HG02981 (cell line): ENCODE measurements at regions not wholly inside any gene's neighbourhood (a gene's known extent, or its start where the extent isn't known, plus 50 kb on each side); places are given as distances from the start of the nearest gene placed in this dataset.

ENCODE experiments used
- ATAC-seq: cut with Tn5 transposase; IDR thresholded peaks from one replicate; pipeline ENCODE4 v1.9.1; 2021; ENCODE audit warnings: mild to moderate bottlenecking, moderate library complexity; ENCODE audit not compliant: unreplicated experiment

DNA sequence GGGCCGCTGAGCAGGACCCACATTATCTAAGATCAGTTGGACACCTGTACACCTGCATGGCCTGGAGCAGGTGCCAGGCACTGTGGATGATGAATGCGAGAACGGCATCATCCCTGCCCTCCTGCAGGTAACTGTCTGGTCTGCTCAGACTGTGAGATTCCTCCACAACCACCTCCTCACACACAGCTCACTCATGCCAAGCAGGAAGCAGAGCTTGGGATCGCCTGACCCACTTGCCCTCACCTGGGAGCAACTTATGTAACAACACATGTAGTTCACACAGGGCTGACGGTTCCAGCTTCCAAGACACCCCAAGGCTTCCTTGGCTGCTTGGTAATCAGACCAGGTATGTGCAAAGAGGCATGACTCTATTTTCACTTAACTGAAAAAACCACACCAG lies 359.2 kb downstream of the PREX1 start:
- no peak for ATAC-seq

- ATAC-seq: no peak
These were observed 360.2 kb downstream of the PREX1 start for GRCh38 chr20:48467622-48468021.

GRCh38 chr20:48465271-48465670 lies 362.5 kb downstream of the PREX1 start:
- ATAC-seq: no peak

- no peak for ATAC-seq
These were observed 363.9 kb downstream of the PREX1 start for GRCh38 chr20:48463916-48464315.

DNA sequence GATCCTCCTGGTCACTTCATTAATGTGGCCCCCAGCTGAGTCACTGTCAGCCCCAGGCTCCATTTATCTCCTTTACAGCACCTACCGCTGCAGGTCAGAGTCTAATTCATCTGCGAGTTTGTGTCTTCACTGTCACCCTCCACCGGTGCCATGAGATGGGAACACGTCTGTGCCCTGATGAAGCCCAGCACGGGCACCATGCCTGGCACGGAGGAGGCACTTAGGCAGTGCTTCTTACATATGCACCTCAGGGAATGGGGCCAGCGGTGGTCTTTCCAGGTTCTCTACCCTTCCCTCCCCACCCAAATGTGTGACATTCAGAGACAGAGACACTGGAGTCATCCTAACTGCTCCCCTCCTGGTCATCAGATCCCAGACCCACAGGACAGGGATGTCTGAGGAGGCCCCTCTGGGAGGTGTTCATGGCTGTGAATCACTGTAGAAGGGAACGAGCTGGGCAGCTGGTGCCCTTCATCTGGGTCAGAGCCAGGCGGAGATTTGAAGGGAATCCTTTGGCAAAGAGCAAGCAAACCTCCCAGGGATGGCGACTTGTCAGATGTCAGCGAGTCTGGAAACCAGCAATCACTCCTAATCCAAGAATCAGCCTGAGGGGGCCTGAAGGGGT lies 364.6 kb downstream of the PREX1 start:
- no peak for ATAC-seq

DNA sequence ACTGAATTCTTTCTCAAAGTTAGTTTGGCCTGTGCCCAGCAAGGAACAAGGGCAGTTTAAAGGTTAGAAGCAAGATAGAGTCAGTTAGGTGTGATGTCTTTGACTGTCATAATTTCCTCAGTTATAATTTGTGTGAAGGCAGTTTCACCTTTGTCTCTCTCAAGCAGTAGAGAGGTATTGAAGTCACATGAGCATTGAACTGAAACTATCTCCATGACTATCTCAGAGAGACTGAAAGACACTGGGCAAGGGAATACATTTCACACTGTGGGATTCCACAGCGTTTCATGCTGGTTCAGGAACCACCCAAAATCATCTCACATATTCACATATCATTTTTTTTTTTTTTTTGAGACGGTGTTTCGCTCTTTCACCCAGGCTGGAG lies 366.1 kb downstream of the PREX1 start:
- no peak for ATAC-seq

DNA sequence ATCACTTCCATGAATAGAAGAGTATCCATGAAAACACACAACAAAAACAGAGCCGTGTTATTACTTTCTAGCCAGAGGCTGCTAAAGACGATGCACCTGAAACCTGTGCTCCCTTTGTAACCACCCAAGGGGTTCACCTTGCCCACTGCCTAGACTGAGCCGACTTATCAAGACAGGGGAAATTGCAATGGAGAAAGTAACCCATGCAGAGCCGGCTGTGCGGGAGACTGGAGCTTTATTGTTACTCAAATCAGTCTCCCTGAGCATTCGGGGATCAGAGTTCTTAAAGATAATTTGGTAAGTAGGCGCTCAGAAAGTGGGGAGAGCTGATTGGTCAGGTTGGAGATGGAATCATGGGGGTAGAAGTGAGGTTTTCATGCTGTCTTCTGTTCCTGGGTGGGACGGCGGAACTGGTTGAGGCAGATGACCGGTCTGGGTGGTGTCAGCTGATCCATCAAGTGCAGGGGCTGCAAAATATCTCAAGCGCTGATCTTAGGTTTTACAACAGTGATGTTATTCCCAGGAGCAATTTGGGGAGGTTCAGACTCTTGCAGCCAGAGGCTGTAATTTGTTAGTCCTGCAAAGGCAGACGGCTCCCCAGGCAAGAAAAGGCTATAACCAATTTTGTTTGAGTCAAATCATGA lies 366.6 kb downstream of the PREX1 start:
- no peak for ATAC-seq

- ATAC-seq: no peak
These were observed 367.1 kb downstream of the PREX1 start for GRCh38 chr20:48460681-48461080.

DNA sequence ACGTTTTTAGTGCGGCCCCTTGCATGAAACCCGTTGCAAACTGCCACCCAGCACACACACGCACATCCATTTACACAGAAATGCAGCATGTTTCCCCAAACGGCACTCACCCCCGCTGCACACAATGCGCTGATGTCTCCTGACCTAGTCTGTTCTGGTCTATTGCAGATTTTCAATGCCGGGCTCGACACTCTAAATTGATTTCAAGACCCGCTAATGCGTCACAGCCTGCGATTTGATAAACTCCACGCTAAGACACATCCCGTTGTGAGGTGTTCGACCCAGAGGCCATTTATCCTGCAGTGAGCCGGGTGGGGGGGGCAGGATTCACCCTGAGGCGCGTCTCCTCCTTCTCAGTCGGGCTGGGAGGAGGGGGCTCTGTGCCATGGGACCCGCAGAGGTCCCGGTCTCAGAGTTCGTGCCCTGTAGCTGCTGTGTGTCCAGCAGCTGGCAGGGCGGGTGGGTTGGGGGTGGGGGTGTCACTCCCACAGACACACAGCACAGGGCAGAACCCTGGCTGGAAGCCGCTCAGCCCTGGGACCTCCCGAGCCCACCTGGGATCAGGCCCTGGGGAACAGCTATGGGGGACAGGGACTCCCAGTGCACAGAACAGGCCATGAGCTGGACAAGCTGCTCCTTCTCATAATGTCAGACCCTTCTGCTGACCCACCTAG lies 367.9 kb downstream of the PREX1 start:
- ATAC-seq: no peak

DNA sequence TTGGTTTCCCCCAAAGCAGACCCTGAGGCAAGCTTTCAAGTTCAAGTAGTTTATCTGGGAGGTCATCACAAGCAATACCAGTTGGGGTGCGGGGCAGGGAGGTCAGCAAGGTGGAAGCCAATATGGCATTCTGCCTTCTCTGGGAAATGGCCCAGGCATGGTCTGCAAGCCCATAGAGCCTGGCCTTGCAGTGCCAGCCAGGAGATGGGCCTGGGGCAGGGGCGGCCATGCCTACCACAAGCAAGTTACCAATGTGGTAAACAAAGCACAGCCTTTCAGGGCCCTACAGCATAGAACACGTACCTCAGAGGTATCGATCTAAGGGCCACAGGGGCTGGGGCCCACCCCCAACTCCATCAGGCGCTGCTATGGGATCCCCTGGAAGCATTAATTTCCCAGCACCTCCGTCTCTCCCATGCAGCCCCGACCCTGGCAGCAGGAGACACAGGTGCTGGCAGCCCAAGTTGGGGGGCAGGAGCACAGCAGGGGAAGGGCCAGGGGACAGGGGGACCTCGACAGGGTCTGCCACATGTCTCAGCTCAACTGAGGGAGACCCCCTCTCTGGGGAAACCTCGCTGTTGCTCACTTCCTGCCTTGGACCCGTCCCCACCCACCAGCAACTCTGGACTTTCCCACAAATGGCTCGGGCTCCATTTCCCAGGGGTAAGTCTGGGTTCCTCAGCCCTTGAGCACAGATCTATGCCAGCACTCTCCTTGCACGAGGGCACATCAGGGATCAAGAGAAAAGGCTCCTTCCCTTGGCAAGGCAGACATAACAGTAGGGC lies 369.0 kb downstream of the PREX1 start:
- no peak for ATAC-seq

GRCh38 chr20:48458003-48458377 lies 369.8 kb downstream of the PREX1 start:
- ATAC-seq: no peak

GRCh38 chr20:48457193-48458002 lies 370.4 kb downstream of the PREX1 start:
- ATAC-seq: no peak

DNA sequence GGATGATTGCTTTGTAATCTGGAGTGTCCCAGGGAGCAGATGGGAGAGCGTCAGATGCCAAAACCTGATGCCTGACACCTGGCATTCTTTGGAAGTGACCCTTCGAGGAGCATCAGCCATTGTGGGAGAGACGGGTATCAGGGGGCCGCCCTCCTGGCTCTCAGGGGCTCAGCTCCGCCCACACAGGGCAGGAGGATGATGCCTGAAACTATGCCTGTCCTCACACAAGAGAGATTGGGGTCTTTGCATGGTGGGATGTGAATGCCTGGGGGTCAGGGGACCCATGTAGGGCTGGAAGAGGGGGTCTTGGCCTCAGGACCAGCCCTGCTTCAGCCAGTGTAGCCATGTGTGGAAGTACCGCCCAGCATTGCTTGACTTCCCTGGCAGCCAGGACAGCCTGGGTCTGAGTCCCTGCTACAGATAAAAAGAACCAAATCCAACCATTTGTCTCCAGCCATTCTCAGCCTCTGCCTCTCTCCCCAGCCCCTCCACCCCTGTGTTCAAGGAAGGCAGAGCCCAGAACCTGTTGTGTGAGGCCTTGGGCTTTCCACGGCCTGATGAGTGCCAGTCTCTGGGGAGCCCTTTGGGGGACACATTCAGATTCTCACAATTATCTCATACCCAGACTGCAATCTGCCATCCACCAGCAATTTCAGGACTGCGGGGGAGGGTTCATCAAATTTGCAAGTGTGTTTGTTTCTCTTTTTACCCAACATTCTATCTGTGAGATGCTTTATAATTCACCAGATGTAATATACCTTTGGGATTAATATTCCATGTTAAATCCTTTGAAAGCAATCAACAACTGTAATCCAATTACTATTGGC lies 371.2 kb downstream of the PREX1 start:
- ATAC-seq: no peak

DNA sequence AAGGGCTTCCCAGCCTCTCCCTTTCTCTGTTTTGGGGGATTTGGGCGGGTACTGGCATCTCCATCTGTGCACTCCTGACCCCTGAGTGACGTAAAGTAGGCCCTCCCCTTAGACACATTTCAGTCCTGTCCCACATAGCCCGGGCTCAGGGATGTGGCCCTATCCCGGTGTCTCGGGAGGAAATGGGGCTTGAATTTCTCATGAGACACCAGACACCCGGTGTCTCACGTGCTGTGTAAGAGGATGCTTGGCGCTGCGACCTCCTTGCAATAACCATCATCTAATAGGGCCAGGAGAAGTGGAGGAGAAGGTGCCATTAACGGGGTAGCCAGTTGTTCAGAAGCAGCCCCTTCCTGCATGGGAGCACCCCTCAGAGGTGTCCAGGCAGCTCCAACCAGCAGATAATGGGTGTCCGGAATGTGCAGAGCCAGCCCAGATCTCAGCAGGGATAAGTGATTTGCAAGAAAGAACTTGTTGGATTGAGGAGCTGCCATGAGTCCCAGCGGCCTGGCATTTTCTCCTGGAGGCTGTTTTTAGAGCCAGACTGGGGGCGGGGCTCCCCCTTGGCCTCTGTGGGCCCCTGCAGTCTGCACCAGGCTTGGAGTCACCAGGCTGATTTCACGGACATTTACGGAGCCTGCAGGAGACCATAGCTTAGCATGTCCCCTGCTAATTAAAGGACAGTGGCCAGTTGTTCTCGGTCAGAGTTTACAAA lies 372.0 kb downstream of the PREX1 start:
- ATAC-seq: no peak

- ATAC-seq: no peak
These were observed 372.9 kb downstream of the PREX1 start for GRCh38 chr20:48454671-48455490.

DNA sequence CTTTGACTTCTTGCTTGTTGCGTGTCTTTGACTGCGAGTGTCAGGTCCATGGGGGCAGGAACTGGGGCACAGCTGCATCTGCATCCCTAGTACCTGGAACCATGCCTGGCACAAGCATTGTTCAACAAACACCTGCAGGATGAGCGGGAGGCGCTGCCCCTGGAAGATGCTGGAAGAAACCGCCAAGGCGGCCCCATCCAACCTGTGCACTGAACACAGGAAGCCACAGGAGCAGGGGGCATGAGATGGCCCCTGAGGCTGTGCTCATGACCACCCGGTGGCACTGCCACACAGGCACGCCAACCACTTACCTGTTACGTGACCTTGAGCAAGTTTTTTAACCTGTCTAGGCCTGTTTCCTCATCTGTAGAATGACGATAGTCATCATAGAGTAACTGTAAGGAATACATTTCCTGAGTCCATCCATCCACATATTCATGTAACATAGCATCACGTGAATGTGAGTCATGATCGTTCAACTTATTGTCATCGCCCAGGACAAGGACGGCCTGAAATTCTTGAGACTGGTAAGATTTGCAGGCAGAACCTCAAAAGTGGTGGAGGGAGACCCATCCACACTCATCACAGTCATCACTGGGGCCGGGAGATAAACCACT lies 374.2 kb downstream of the PREX1 start:
- ATAC-seq: no peak

GRCh38 chr20:48451401-48451800 lies 376.4 kb downstream of the PREX1 start:
- no peak for ATAC-seq
